ENCODE measurements at regions not wholly inside any gene's neighbourhood (a gene's known extent, or its start where the extent isn't known, plus 50 kb on each side); places are given as distances from the start of the nearest gene placed in this dataset.
A peak's percentile ranks its signal among the peaks of the same experiment; 100 is the strongest.
"Not testable (repeated sequence)": the region's sequence is repeated elsewhere in the genome, so short reads cannot be mapped to it uniquely, and the experiment has no call there.

GRCh38 chr20:6411651-6412050, 288.8 kb upstream of the FERMT1 start:
- no peak for DNase-seq

GRCh38 chr20:6410721-6411120, 287.9 kb upstream of the FERMT1 start:
- peak in 1 of 3 experiments; percentile 23 for DNase-seq

- DNase-seq: no peak
Observed at GRCh38 chr20:6407163-6407562, 284.3 kb upstream of the FERMT1 start.

GRCh38 chr20:6401893-6402557, 279.2 kb upstream of the FERMT1 start:
- DNase-seq: no peak

- DNase-seq: peak in 1 of 3 experiments; percentile 18
Observed at GRCh38 chr20:6397115-6397514, 274.3 kb upstream of the FERMT1 start.

GRCh38 chr20:6395695-6396094, 272.9 kb upstream of the FERMT1 start:
- peak in 2 of 3 experiments; percentile 77 to 96 for DNase-seq

GRCh38 chr20:6388671-6389197, 265.9 kb upstream of the FERMT1 start:
- DNase-seq: peak in 2 of 3 experiments; percentile 62 to 71

- no peak for DNase-seq
Observed at GRCh38 chr20:6384956-6385486, 262.2 kb upstream of the FERMT1 start.

GRCh38 chr20:6384380-6384779, 261.6 kb upstream of the FERMT1 start:
- no peak for DNase-seq

- no peak for DNase-seq
Observed at GRCh38 chr20:6381887-6382286, 259.1 kb upstream of the FERMT1 start.

- no peak for DNase-seq
Observed at GRCh38 chr20:6362245-6362644, 239.4 kb upstream of the FERMT1 start.

GRCh38 chr20:6360766-6361165, 237.9 kb upstream of the FERMT1 start:
- no peak for DNase-seq

- no peak for DNase-seq
Observed at GRCh38 chr20:6355754-6356451, 233.1 kb upstream of the FERMT1 start.

GRCh38 chr20:6348908-6349307, 226.1 kb upstream of the FERMT1 start:
- DNase-seq: peak in 1 of 3 experiments; percentile 36

- peak in 2 of 3 experiments; percentile 56 to 92 for DNase-seq
Observed at GRCh38 chr20:6347916-6348315, 225.1 kb upstream of the FERMT1 start.

GRCh38 chr20:6341491-6341890, 218.7 kb upstream of the FERMT1 start:
- DNase-seq: no peak

- DNase-seq: no peak
Observed at GRCh38 chr20:6339176-6339575, 216.3 kb upstream of the FERMT1 start.

- DNase-seq: no peak
Observed at GRCh38 chr20:6333110-6333509, 210.3 kb upstream of the FERMT1 start.

- DNase-seq: not testable (repeated sequence)
Observed at GRCh38 chr20:6321235-6321634, 198.4 kb upstream of the FERMT1 start.

- no peak for DNase-seq
Observed at GRCh38 chr20:6311841-6312655, 189.2 kb upstream of the FERMT1 start.

- DNase-seq: no peak
Observed at GRCh38 chr20:6311097-6311496, 188.3 kb upstream of the FERMT1 start.

GRCh38 chr20:6305536-6305935, 182.7 kb upstream of the FERMT1 start:
- no peak for DNase-seq

GRCh38 chr20:6302041-6302440, 179.2 kb upstream of the FERMT1 start:
- DNase-seq: no peak
